IMR-90 (cell line): ENCODE measurements at regions not wholly inside any gene's neighbourhood (a gene's known extent, or its start where the extent isn't known, plus 50 kb on each side); places are given as distances from the start of the nearest gene placed in this dataset.

Source experiments
- ATAC-seq: fragments of 200-7000 bp; cut with Tn5 transposase; 2 replicates; pipeline ENCODE4 v1.9.1; 2020; ENCODE audit warnings: low read depth, mild to moderate bottlenecking, moderate library complexity
- BruUV-seq: library from RNA; stranded (reverse); fragments of 400-500 nt; replicated peaks from 2 replicates; lab custom pipeline; 2021; lab: Mats Ljungman, UMichigan
- CTCF ChIA-PET: fragments of 300-600 bp; formaldehyde crosslinking; extraction: SDS; loops from one replicate; lab custom pipeline; 2021; ENCODE audit warnings: antibody characterized with exemption; lab: Yijun Ruan, JAX
- POLR2A ChIA-PET: fragments of 300-600 bp; sonication (Branson Sonifier 250); formaldehyde crosslinking; loops from one replicate; lab custom pipeline; 2022; ENCODE audit warnings: antibody characterized with exemption; ENCODE audit not compliant: unreplicated experiment; lab: Charles Lee
- DNase-seq: peaks from one replicate; pipeline ENCODE4 v3.0.0; 2013
- H2AFZ ChIP-seq: replicated peaks from 2 replicates; pipeline ENCODE3; 2013; ENCODE audit warnings: low read length, mild to moderate bottlenecking; ENCODE audit not compliant: poor library complexity
- H2AK5ac ChIP-seq: 2 replicates; pipeline ENCODE4 v1.6.1; 2013; ENCODE audit warnings: low read depth, low read length, inconsistent platforms
- H2AK9ac ChIP-seq: replicated peaks from 2 replicates; pipeline ENCODE3; 2013; ENCODE audit warnings: mild to moderate bottlenecking, low read depth, low read length, moderate library complexity; ENCODE audit not compliant: poor library complexity
- H2BK120ac ChIP-seq: 2 replicates; pipeline ENCODE4 v1.6.1; 2013; ENCODE audit warnings: low read depth, low read length, inconsistent platforms
- H2BK15ac ChIP-seq: 3 replicates; pipeline ENCODE4 v1.6.1; 2013; ENCODE audit warnings: low read depth, low read length, inconsistent platforms
- H2BK20ac ChIP-seq: 2 replicates; pipeline ENCODE4 v1.6.1; 2013; ENCODE audit warnings: low read depth, mild to moderate bottlenecking, inconsistent platforms, low read length, moderate library complexity
- H2BK5ac ChIP-seq: 2 replicates; pipeline ENCODE4 v1.6.1; 2013; ENCODE audit warnings: mild to moderate bottlenecking, low read depth, low read length, inconsistent platforms; ENCODE audit not compliant: poor library complexity, severe bottlenecking
- H3K14ac ChIP-seq: replicated peaks from 2 replicates; pipeline ENCODE4 v1.6.1; 2013; ENCODE audit warnings: low read depth, low read length, inconsistent platforms
- H3K18ac ChIP-seq: 2 replicates; pipeline ENCODE4 v1.6.1; 2013; ENCODE audit warnings: low read depth, low read length, control low read depth
- H3K23ac ChIP-seq: 2 replicates; pipeline ENCODE4 v1.6.1; 2013; ENCODE audit warnings: low read depth, low read length, inconsistent platforms
- H3K27ac ChIP-seq: 2 replicates; pipeline ENCODE4 v1.5.1; 2013; ENCODE audit warnings: mild to moderate bottlenecking, control low read depth, low read length; ENCODE audit not compliant: insufficient read depth
- H3K27me3 ChIP-seq: 2 replicates; pipeline ENCODE4 v1.6.1; 2013; ENCODE audit warnings: low read length; ENCODE audit not compliant: control insufficient read depth, insufficient read depth
- H3K36me3 ChIP-seq: 2 replicates; pipeline ENCODE4 v1.6.1; 2013; ENCODE audit warnings: low read length, mixed read lengths; ENCODE audit not compliant: control insufficient read depth, insufficient read depth
- H3K4ac ChIP-seq: 2 replicates; pipeline ENCODE4 v1.6.1; 2013; ENCODE audit warnings: low read depth, low read length, inconsistent platforms
- H3K4me1 ChIP-seq: 2 replicates; pipeline ENCODE4 v1.6.1; 2013; ENCODE audit warnings: low read length, mixed read lengths; ENCODE audit not compliant: control insufficient read depth, insufficient read depth
- H3K4me2 ChIP-seq: 2 replicates; pipeline ENCODE4 v1.6.1; 2013; ENCODE audit warnings: low read depth, mild to moderate bottlenecking, control low read depth, low read length, moderate library complexity
- H3K4me3 ChIP-seq: 2 replicates; pipeline ENCODE4 v1.5.1; 2013; ENCODE audit warnings: low read depth, mild to moderate bottlenecking, control low read depth, low read length, moderate library complexity; ENCODE audit not compliant: insufficient read depth
- H3K56ac ChIP-seq: 2 replicates; pipeline ENCODE4 v1.6.1; 2013; ENCODE audit warnings: low read length, inconsistent platforms; ENCODE audit not compliant: insufficient read depth; ENCODE audit errors: extremely low read depth
- H3K79me1 ChIP-seq, 2 experiments: 2 replicates each; pipeline ENCODE4 v1.6.1; 2013; ENCODE audit warnings: low read length in 2 of 2, inconsistent platforms in 1 of 2, low read depth in 1 of 2
- H3K9ac ChIP-seq: 2 replicates; pipeline ENCODE4 v1.6.1; 2013; ENCODE audit warnings: low read depth, low read length, control low read depth
- H3K9me1 ChIP-seq: 2 replicates; pipeline ENCODE4 v1.6.1; 2013; ENCODE audit warnings: low read length, inconsistent platforms; ENCODE audit not compliant: insufficient read depth
- H3K9me3 ChIP-seq: 2 replicates; pipeline ENCODE4 v1.6.1; 2013; ENCODE audit warnings: low read length; ENCODE audit not compliant: control insufficient read depth, insufficient read depth
- H4K20me1 ChIP-seq: 2 replicates; pipeline ENCODE4 v1.6.1; 2013; ENCODE audit warnings: low read length, inconsistent platforms; ENCODE audit not compliant: insufficient read depth
- H4K5ac ChIP-seq: 2 replicates; pipeline ENCODE4 v1.6.1; 2013; ENCODE audit warnings: mild to moderate bottlenecking, low read depth, low read length, control low read depth
- H4K8ac ChIP-seq, 2 experiments: 2 replicates each; pipeline ENCODE4 v1.6.1; 2013; ENCODE audit warnings: low read depth in 2 of 2, low read length in 2 of 2, control low read depth in 1 of 2, inconsistent platforms in 1 of 2
- H4K91ac ChIP-seq: 2 replicates; pipeline ENCODE4 v1.6.1; 2013; ENCODE audit warnings: low read depth, low read length, inconsistent platforms; ENCODE audit not compliant: insufficient read depth
- BHLHE40 ChIP-seq: fragments of 150-350 bp; IDR thresholded peaks from 2 replicates; pipeline ENCODE4 v1.6.1; 2016; ENCODE audit warnings: mild to moderate bottlenecking, low read depth, low read length
- CEBPB ChIP-seq: IDR thresholded peaks from 2 replicates; pipeline ENCODE4 v1.6.1; 2012; ENCODE audit warnings: low read depth, low read length, improper control_type of control experiment
- CHD1 ChIP-seq: IDR thresholded peaks from 2 replicates; pipeline ENCODE4 v1.6.1; 2012; ENCODE audit warnings: low read depth, low read length, improper control_type of control experiment
- NFE2L2 ChIP-seq: fragments of 150-350 bp; IDR thresholded peaks from 2 replicates; pipeline ENCODE4 v1.6.1; 2016; ENCODE audit warnings: low read depth, mild to moderate bottlenecking, low read length
- RCOR1 ChIP-seq: IDR thresholded peaks from 2 replicates; pipeline ENCODE4 v1.6.1; 2012; ENCODE audit warnings: mild to moderate bottlenecking, low read length, improper control_type of control experiment; ENCODE audit not compliant: insufficient replicate concordance
- RFX5 ChIP-seq: IDR thresholded peaks from 2 replicates; pipeline ENCODE4 v1.8.0; 2012; ENCODE audit warnings: low read depth, mild to moderate bottlenecking, low read length, moderate library complexity
- WGBS, 2 experiments: methylation state at CpG; one replicate each; pipeline versions ENCODE4 v1.1.5 to v1.1.7; 2013; ENCODE audit warnings: missing lambda C conversion rate in 2 of 2; ENCODE audit not compliant: insufficient read length in 1 of 2; ENCODE audit errors: extremely low coverage in 2 of 2; 5-methylcytosine and 5-hydroxymethylcytosine counted together
- dilution Hi-C: fragments of 300-500 bp; cut with HindIII; formaldehyde crosslinking; loops from one replicate; pipeline ENCODE4 v1.14.3; 2018; ENCODE audit warnings: low sequenced_read_pairs; ENCODE audit not compliant: unreplicated experiment
- in situ Hi-C: fragments of 300-500 bp; cut with MboI; formaldehyde crosslinking; loops from 3 replicates; pipeline ENCODE4 v1.14.3; 2019; ENCODE audit warnings: low sequenced_read_pairs, inconsistent platforms, mixed read lengths
- intact Hi-C: fragments of 100-400 bp; cut with micrococcal nuclease; formaldehyde crosslinking; loops from 2 replicates; pipeline ENCODE4 v1.10.0; 2022

DNA sequence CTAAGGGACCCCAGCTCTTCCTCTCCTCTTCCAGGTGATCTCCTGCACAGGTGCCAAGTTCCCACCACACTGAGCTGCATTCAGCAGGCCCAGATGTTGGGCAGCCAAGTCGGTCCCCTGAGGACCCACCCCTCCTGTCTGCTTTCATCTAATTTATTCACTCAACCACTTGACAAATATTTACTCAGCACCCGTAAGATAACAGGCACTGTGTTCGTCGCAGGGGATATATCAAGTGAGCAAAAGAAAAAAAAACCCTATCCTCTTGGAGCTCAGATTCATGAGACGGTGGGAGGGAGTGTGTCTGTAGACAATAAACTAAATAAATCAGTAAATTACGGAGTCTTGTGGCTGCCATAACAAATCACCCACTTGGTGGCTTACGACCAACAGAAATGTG, 143.6 kb downstream of the MRPL14 start:
- Histone ChIP-seq H2AFZ (no peak overlapping the region), H4K20me1 (no peaks in the 10 kb centered on the region), H3K9ac (no peak overlapping the region), H2BK20ac (no peak overlapping the region), H4K91ac (peak overlapping the region; percentile 2; the same call in 1 of the 2 replicates), H2BK120ac (no peak overlapping the region; the same call in 1 of the 2 replicates), H3K4me3 (no peak overlapping the region), H2BK5ac (no peak overlapping the region), H3K23ac (no peak overlapping the region), H3K18ac (no peak overlapping the region), H3K56ac (no peak overlapping the region), H3K79me1 (no peaks in the 10 kb centered on the region), H2AK5ac (peak overlapping the region; percentile 43; the same call in 1 of the 2 replicates), H4K5ac (no peak overlapping the region), H2AK9ac (peak overlapping the region; percentile 23), H3K36me3 (no peaks in the 10 kb centered on the region), H2BK15ac (no peak overlapping the region), H3K27me3 (peaks cover 9% of the 10 kb centered on the region), H3K9me1 (peaks cover 2% of the 10 kb centered on the region; the same call in 1 of the 2 replicates), H3K4me1 (peaks cover 2% of the 10 kb centered on the region; the same call in 1 of the 2 replicates), H4K8ac (no peak overlapping the region), H3K4me2 (no peak overlapping the region), H3K4ac (no peak overlapping the region), H3K14ac (no peak overlapping the region), H3K9me3 (no peaks in the 10 kb centered on the region), H3K27ac (no peak overlapping the region)
- CTCF ChIA-PET: no interaction called here
- no CpG with 5 or more reads among the region's 7 CpGs for WGBS, 2 experiments
- TF ChIP-seq RCOR1 (no peak), CEBPB (no peak), NFE2L2 (no peak), BHLHE40 (no peak), CHD1 (no peak), RFX5 (no peak)
- intact Hi-C loops (no loop called here), in situ Hi-C loops (no loop called here), dilution Hi-C loops (no loop called here)
- DNase-seq: no peak
- POLR2A ChIA-PET: no interaction called here
- ATAC-seq: no peak
- BruUV-seq: no TSS peak
